ENCODE measurements at regions not wholly inside any gene's neighbourhood (a gene's known extent, or its start where the extent isn't known, plus 50 kb on each side); places are given as distances from the start of the nearest gene placed in this dataset.

- H3K27ac Mint-ChIP-seq: no peak overlapping the region
- H3K36me3 Mint-ChIP-seq (ENCODE audit: insufficient read depth): no peaks in the 10 kb centered on the region
- DNase-seq: no peak
- peaks cover 6% of the 10 kb centered on the region in 2 donors for H3K9me3 Mint-ChIP-seq
- no peak overlapping the region for H3K4me3 Mint-ChIP-seq
- H3K27me3 Mint-ChIP-seq: peaks cover 8% of the 10 kb centered on the region in 2 donors
- no peak for ATAC-seq (replicated peaks)
- H3K4me1 Mint-ChIP-seq (ENCODE audit: low read depth in 2 of 2): no peaks in the 10 kb centered on the region
Observed at GRCh38 chr2:204437408-204437807, 107.9 kb upstream of the PARD3B start.

- peaks cover 0 to 2% of the 10 kb centered on the region in 2 donors for H3K9me3 Mint-ChIP-seq
- H3K4me3 Mint-ChIP-seq: no peak overlapping the region
Observed at GRCh38 chr2:204437815-204438756, 107.2 kb upstream of the PARD3B start.

GRCh38 chr2:204441316-204441715 is 104.0 kb upstream of the PARD3B start:
- H3K4me1 Mint-ChIP-seq (ENCODE audit: low read depth in 2 of 2): no peaks in the 10 kb centered on the region
- H3K27ac Mint-ChIP-seq: no peak overlapping the region
- H3K4me3 Mint-ChIP-seq: no peak overlapping the region
- no peaks in the 10 kb centered on the region for H3K36me3 Mint-ChIP-seq (ENCODE audit: insufficient read depth)
- H3K9me3 Mint-ChIP-seq: peaks cover 0 to 5% of the 10 kb centered on the region in 2 donors
- peaks cover 8 to 18% of the 10 kb centered on the region in 2 donors for H3K27me3 Mint-ChIP-seq
- ATAC-seq (replicated peaks) (no peak), DNase-seq (no peak)

More at GRCh38 chr2:204437815-204438756, 107.2 kb upstream of the PARD3B start:
- Mint-ChIP-seq H3K4me1 (ENCODE audit: low read depth in 2 of 2) (no peaks in the 10 kb centered on the region), H3K27me3 (peaks cover 8 to 14% of the 10 kb centered on the region in 2 donors), H3K36me3 (ENCODE audit: insufficient read depth) (no peaks in the 10 kb centered on the region), H3K27ac (no peak overlapping the region)
- ATAC-seq (replicated peaks): no peak
- DNase-seq: no peak

DNA sequence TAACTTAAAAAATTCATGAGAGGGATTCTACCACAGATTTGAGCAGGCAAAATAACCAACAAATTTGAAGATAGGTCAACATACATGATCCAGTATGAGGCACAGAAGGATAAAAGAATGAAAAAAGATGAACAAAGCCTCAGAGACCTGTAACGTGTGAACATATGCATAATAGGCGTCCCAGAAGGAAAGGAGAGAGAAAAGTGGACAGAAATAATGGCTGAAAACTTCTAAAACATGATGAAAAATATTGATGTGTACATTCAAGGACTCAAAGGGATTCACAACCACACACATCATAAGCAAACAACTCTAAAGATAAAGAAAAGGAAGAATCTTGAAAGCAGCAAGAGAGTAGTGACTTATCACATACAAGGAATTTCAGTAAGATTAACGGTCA is 100.1 kb upstream of the PARD3B start:
- peaks cover 8 to 11% of the 10 kb centered on the region in 2 donors for H3K27me3 Mint-ChIP-seq
- no peaks in the 10 kb centered on the region for H3K36me3 Mint-ChIP-seq (ENCODE audit: insufficient read depth)
- no peak overlapping the region for H3K27ac Mint-ChIP-seq
- ATAC-seq (replicated peaks) (no peak), DNase-seq (no peak)
- no peaks in the 10 kb centered on the region for H3K4me1 Mint-ChIP-seq (ENCODE audit: low read depth in 2 of 2)
- peaks cover 0 to 7% of the 10 kb centered on the region in 2 donors for H3K9me3 Mint-ChIP-seq
- H3K4me3 Mint-ChIP-seq: no peak overlapping the region

GRCh38 chr2:204447722-204448121 is 97.6 kb upstream of the PARD3B start:
- Mint-ChIP-seq H3K36me3 (ENCODE audit: insufficient read depth) (no peaks in the 10 kb centered on the region), H3K27ac (no peak overlapping the region), H3K4me3 (no peak overlapping the region)

DNA sequence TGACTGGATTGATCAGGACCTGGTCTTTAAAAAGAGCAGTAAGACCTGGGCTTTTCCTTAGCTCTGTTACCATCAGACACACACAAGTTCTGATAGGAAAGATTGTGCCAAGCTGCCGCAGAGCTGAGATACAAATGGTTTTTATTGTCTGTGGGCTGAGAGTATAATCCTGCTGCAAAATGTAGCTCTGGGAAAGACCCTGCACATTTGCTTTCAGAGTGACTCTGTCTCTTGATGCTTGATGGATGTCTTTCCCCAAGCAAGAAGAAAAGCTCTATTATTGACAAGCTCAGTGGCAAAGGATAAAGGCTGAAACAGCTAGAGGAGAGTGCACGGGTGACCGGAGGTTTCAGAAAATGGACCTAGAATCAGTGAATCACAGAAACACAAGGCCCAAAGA is 95.3 kb upstream of the PARD3B start:
- H3K4me1 Mint-ChIP-seq (ENCODE audit: low read depth in 2 of 2): no peaks in the 10 kb centered on the region
- ATAC-seq (replicated peaks): no peak
- H3K4me3 Mint-ChIP-seq: no peak overlapping the region
- H3K27ac Mint-ChIP-seq: no peak overlapping the region
- DNase-seq: no peak
- H3K36me3 Mint-ChIP-seq (ENCODE audit: insufficient read depth): no peaks in the 10 kb centered on the region
- H3K9me3 Mint-ChIP-seq: peaks cover 0 to 5% of the 10 kb centered on the region in 2 donors
- no peaks in the 10 kb centered on the region for H3K27me3 Mint-ChIP-seq

More at GRCh38 chr2:204447722-204448121, 97.6 kb upstream of the PARD3B start:
- ATAC-seq (replicated peaks) (no peak), DNase-seq (no peak)
- Mint-ChIP-seq H3K4me1 (ENCODE audit: low read depth in 2 of 2) (no peaks in the 10 kb centered on the region), H3K9me3 (peaks cover 0 to 7% of the 10 kb centered on the region in 2 donors), H3K27me3 (peaks cover 0 to 8% of the 10 kb centered on the region in 2 donors)

DNA sequence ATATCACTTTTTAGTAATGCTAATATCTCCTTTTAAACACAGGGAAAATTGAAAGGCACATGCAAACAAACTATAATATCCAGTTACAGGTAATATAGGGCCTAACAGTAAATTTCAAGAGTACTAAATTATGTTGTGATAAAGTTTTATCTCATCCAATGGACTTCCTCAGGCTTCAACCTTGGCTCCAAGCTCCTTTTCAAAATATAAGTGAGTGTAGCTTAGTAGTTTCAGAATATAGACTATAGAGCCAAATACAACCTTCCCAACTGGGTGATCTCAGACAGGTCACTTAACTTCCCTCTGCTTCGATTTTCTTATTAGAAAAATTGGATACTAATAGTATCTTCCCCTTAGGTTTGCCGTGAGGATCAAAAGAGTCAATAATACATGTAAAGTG is 93.5 kb upstream of the PARD3B start:
- no peak overlapping the region for H3K4me3 Mint-ChIP-seq
- ATAC-seq (replicated peaks): no peak
- H3K27ac Mint-ChIP-seq: no peak overlapping the region
- DNase-seq: no peak
- H3K27me3 Mint-ChIP-seq: no peaks in the 10 kb centered on the region
- H3K9me3 Mint-ChIP-seq: no peaks in the 10 kb centered on the region
- no peaks in the 10 kb centered on the region for H3K36me3 Mint-ChIP-seq (ENCODE audit: insufficient read depth)
- no peaks in the 10 kb centered on the region for H3K4me1 Mint-ChIP-seq (ENCODE audit: low read depth in 2 of 2)

- Mint-ChIP-seq H3K27me3 (no peaks in the 10 kb centered on the region), H3K36me3 (ENCODE audit: insufficient read depth) (no peaks in the 10 kb centered on the region), H3K27ac (no peak overlapping the region), H3K4me3 (no peak overlapping the region), H3K9me3 (no peaks in the 10 kb centered on the region), H3K4me1 (ENCODE audit: low read depth in 2 of 2) (no peaks in the 10 kb centered on the region)
- DNase-seq: no peak
- ATAC-seq (replicated peaks): no peak
Observed at GRCh38 chr2:204452464-204453023, 92.7 kb upstream of the PARD3B start.

- no peak for DNase-seq
- no peaks in the 10 kb centered on the region for H3K27me3 Mint-ChIP-seq
- no peak overlapping the region for H3K27ac Mint-ChIP-seq
- H3K36me3 Mint-ChIP-seq (ENCODE audit: insufficient read depth): no peaks in the 10 kb centered on the region
- H3K4me1 Mint-ChIP-seq (ENCODE audit: low read depth in 2 of 2): no peaks in the 10 kb centered on the region
- no peak for ATAC-seq (replicated peaks)
- no peaks in the 10 kb centered on the region for H3K9me3 Mint-ChIP-seq
- no peak overlapping the region for H3K4me3 Mint-ChIP-seq
Observed at GRCh38 chr2:204453730-204454167, 91.5 kb upstream of the PARD3B start.

- no peak for ATAC-seq (replicated peaks)
- DNase-seq: no peak
- Mint-ChIP-seq H3K27me3 (no peaks in the 10 kb centered on the region), H3K4me1 (ENCODE audit: low read depth in 2 of 2) (no peaks in the 10 kb centered on the region), H3K9me3 (no peaks in the 10 kb centered on the region), H3K4me3 (no peak overlapping the region), H3K36me3 (ENCODE audit: insufficient read depth) (no peaks in the 10 kb centered on the region), H3K27ac (no peak overlapping the region)
Observed at GRCh38 chr2:204454672-204455380, 90.4 kb upstream of the PARD3B start.

DNA sequence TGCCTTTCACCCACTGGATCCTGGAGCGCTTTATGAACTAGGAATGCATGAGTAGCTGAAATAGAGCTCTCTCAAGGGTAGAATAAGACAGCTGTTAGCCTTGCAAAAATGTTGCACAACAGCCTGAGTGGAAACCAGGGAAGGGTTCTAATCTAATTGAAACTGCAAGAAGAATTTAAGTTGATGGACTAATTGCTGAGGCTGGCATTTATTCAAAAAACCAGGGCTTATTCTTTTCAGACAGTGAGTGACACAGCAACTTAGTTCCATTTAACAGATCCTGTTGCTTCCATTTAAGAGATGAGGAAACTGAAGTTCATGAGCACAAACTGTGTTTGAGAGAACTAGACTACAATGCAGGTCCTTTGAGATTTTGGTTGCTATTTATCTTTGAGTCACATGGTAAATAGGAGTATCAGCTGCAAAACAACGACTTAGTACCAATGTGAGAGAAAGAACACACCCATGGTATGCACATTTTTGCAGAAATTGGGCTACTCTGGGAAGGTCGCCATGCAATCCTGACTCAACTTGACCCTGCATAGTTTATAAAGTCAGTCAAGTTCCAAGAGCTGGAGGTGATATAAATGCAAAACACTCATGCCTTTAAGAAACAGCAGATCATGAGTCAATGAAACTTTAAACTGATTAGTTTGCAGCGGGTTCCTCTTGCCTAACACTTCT is 76.4 kb upstream of the PARD3B start:
- Mint-ChIP-seq H3K27me3 (peaks cover 0 to 6% of the 10 kb centered on the region in 2 donors), H3K4me3 (no peak overlapping the region), H3K4me1 (ENCODE audit: low read depth in 2 of 2) (no peaks in the 10 kb centered on the region), H3K36me3 (ENCODE audit: insufficient read depth) (peaks cover 2% of the 10 kb centered on the region), H3K9me3 (no peaks in the 10 kb centered on the region), H3K27ac (no peak overlapping the region)
- no peak for ATAC-seq (replicated peaks)
- DNase-seq: no peak

GRCh38 chr2:204470178-204470620 is 75.1 kb upstream of the PARD3B start:
- Mint-ChIP-seq H3K27me3 (peaks cover 0 to 19% of the 10 kb centered on the region in 2 donors), H3K36me3 (ENCODE audit: insufficient read depth) (peaks cover 2% of the 10 kb centered on the region), H3K4me1 (ENCODE audit: low read depth in 2 of 2) (no peaks in the 10 kb centered on the region), H3K4me3 (no peak overlapping the region), H3K9me3 (no peaks in the 10 kb centered on the region), H3K27ac (no peak overlapping the region)
- ATAC-seq (replicated peaks): no peak
- no peak for DNase-seq

- ATAC-seq (replicated peaks): no peak
- Mint-ChIP-seq H3K27me3 (peaks cover 0 to 20% of the 10 kb centered on the region in 2 donors), H3K4me1 (ENCODE audit: low read depth in 2 of 2) (no peaks in the 10 kb centered on the region), H3K4me3 (no peak overlapping the region), H3K9me3 (no peaks in the 10 kb centered on the region), H3K36me3 (ENCODE audit: insufficient read depth) (peaks cover 2% of the 10 kb centered on the region), H3K27ac (no peak overlapping the region)
- DNase-seq: no peak
Observed at GRCh38 chr2:204470621-204471196, 74.6 kb upstream of the PARD3B start.

Data from effector memory CD8-positive, alpha-beta T cell (primary cell).